ENCODE measurements at regions not wholly inside any gene's neighbourhood (a gene's known extent, or its start where the extent isn't known, plus 50 kb on each side); places are given as distances from the start of the nearest gene placed in this dataset.
"Not testable (repeated sequence)": the region's sequence is repeated elsewhere in the genome, so short reads cannot be mapped to it uniquely, and the experiment has no call there.

- DNase-seq (ENCODE audit: insufficient read length, low spot score): no peak
- no peak for TF ChIP-seq CTCF (IDR thresholded peaks at IDR 0.05; ENCODE audit: insufficient read depth, missing control alignments)
- no peak for FAIRE-seq
Measured at GRCh38 chr1:30166174-30166573, 557.2 kb downstream of the MATN1 start.

GRCh38 chr1:30165116-30165515 lies 558.3 kb downstream of the MATN1 start:
- DNase-seq (ENCODE audit: insufficient read length, low spot score) (no peak), FAIRE-seq (no peak)
- TF ChIP-seq CTCF (IDR thresholded peaks at IDR 0.05; ENCODE audit: insufficient read depth, missing control alignments): no peak

GRCh38 chr1:30164693-30165092 lies 558.7 kb downstream of the MATN1 start:
- DNase-seq (ENCODE audit: insufficient read length, low spot score) (no peak), FAIRE-seq (no peak)
- TF ChIP-seq CTCF (IDR thresholded peaks at IDR 0.05; ENCODE audit: insufficient read depth, missing control alignments): no peak

GRCh38 chr1:30162565-30162964 lies 560.8 kb downstream of the MATN1 start:
- no peak for TF ChIP-seq CTCF (IDR thresholded peaks at IDR 0.05; ENCODE audit: insufficient read depth, missing control alignments)
- DNase-seq (ENCODE audit: insufficient read length, low spot score) (no peak), FAIRE-seq (no peak)

- FAIRE-seq (no peak), DNase-seq (ENCODE audit: insufficient read length, low spot score) (no peak)
- no peak for TF ChIP-seq CTCF (IDR thresholded peaks at IDR 0.05; ENCODE audit: insufficient read depth, missing control alignments)
Measured at GRCh38 chr1:30161953-30162352, 561.4 kb downstream of the MATN1 start.

GRCh38 chr1:30160999-30161689 lies 562.2 kb downstream of the MATN1 start:
- TF ChIP-seq CTCF (IDR thresholded peaks at IDR 0.05; ENCODE audit: insufficient read depth, missing control alignments): no peak
- DNase-seq (ENCODE audit: insufficient read length, low spot score) (no peak), FAIRE-seq (no peak)

- no peak for DNase-seq (ENCODE audit: insufficient read length, low spot score)
- no peak for FAIRE-seq
- TF ChIP-seq CTCF (IDR thresholded peaks at IDR 0.05; ENCODE audit: insufficient read depth, missing control alignments): no peak
Measured at GRCh38 chr1:30159015-30159414, 564.4 kb downstream of the MATN1 start.

GRCh38 chr1:30155698-30156097 lies 567.7 kb downstream of the MATN1 start:
- FAIRE-seq: not testable (repeated sequence)

GRCh38 chr1:30155253-30155652 lies 568.1 kb downstream of the MATN1 start:
- not testable (repeated sequence) for DNase-seq (ENCODE audit: insufficient read length, low spot score); FAIRE-seq

More at GRCh38 chr1:30155698-30156097, 567.7 kb downstream of the MATN1 start:
- DNase-seq (ENCODE audit: insufficient read length, low spot score): not testable (repeated sequence)

Data from D721Med (cell line).